HG03342 (cell line): ENCODE measurements at regions not wholly inside any gene's neighbourhood (a gene's known extent, or its start where the extent isn't known, plus 50 kb on each side); places are given as distances from the start of the nearest gene placed in this dataset.
"Not testable (repeated sequence)": the region's sequence is repeated elsewhere in the genome, so short reads cannot be mapped to it uniquely, and the experiment has no call there.

Experiments
- ATAC-seq: cut with Tn5 transposase; IDR thresholded peaks from one replicate; pipeline ENCODE4 v1.9.1; 2021; ENCODE audit warnings: mild to moderate bottlenecking, moderate library complexity; ENCODE audit not compliant: unreplicated experiment

GRCh38 chr15:94838281-94838680 lies 606.9 kb downstream of the MCTP2 start:
- ATAC-seq = no peak

DNA sequence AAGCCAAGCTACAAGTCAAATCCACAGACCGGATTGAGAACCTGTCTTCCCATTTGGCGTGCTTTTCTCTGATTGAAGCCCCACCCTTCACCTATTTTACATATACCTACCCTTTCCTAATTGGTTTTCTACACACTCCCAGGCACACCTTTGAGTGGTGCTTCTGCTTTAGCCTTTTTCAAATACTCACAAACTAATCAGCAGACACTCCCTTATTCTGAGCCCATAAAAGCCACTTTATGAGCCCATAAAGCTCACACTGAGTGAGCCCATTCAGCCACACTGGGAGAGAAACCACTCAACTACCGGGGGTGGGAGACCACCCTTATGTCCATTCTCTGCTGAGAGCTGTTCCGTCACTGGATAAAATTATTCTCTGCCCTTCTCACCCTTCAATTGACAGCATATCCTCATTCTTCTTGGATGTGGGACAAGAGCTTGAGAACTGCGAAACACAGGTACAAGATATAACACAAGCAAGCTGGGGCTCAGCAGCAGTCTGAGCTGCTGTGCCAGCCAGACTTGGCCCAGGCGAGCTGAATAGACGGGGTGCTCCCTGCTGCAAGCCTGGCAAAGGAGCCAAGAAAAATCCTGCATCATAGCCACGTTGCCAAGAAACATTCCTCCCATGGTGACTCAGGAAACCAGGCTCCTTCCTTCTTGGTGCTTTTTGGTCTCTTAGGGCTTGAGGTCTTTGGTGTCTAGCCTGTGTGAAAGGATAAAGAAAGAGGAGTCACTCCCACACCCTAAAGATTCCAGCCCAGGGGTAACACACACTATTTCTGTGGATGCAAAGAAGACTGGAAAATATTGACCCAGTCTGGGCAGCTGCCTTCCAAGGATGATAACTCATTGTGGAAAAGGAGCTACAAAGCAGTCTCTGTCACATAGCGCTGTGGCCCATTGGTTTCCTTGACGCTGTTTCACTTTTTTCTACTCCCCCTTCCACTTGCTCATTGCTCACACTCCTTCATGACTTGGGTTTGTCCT lies 609.7 kb downstream of the MCTP2 start:
- ATAC-seq = no peak

GRCh38 chr15:94843060-94843459 lies 611.7 kb downstream of the MCTP2 start:
- no peak for ATAC-seq

DNA sequence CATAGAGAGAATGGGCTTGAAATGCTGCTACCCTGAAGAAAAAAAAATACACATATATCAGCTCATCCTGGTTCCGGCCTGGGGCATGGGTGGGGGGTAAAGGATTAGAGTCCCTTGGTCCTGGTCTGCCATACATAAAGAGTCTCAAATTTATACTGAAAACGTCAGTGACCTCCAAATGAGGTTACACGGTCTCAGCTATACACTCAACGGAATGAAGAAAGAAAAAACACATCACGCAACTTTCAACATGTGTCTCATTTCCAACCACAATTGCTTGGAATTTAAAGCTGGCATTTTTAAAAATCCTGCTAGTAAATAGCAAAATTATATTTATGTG lies 612.8 kb downstream of the MCTP2 start:
- no peak for ATAC-seq

- ATAC-seq = no peak
Measured at GRCh38 chr15:94844538-94845389, 613.4 kb downstream of the MCTP2 start.

DNA sequence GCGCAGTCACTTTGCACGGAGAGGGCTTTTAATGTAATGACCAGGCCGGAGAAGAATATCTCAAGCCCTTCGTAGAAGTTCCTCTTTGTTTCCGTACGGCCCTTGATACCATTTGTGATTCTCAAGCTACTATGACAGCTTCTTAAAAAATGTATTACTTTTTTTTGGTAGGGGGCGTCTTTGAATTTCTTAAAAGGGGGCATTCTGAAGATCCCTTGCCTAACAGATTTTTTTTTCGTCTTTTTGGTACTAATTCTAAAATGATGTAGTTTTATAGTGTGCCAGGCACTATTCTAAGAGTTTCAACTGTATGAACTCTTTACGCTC lies 614.0 kb downstream of the MCTP2 start:
- ATAC-seq = no peak

- ATAC-seq = no peak
Measured at GRCh38 chr15:94847325-94847724, 616.0 kb downstream of the MCTP2 start.

DNA sequence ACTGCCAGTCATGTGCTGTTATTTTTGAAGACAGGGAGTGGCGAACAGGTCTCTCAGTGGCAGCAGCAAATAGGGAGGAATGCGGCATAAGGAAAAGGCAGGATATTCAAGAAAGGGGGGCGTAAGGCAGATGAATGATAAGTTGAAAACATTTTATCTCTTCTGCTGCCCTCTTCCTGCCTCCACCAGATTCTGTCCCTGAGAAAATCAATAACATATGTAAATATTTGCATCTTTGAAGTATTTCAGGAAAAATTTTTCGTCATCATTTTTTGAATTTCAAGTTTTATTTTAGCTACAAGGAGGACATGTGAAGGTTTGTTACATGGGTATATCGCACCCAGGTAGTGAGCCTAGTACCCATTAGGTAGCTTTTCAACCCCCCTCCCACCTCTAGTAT lies 616.7 kb downstream of the MCTP2 start:
- no peak for ATAC-seq

GRCh38 chr15:94855018-94855408 lies 623.7 kb downstream of the MCTP2 start:
- no peak for ATAC-seq

DNA sequence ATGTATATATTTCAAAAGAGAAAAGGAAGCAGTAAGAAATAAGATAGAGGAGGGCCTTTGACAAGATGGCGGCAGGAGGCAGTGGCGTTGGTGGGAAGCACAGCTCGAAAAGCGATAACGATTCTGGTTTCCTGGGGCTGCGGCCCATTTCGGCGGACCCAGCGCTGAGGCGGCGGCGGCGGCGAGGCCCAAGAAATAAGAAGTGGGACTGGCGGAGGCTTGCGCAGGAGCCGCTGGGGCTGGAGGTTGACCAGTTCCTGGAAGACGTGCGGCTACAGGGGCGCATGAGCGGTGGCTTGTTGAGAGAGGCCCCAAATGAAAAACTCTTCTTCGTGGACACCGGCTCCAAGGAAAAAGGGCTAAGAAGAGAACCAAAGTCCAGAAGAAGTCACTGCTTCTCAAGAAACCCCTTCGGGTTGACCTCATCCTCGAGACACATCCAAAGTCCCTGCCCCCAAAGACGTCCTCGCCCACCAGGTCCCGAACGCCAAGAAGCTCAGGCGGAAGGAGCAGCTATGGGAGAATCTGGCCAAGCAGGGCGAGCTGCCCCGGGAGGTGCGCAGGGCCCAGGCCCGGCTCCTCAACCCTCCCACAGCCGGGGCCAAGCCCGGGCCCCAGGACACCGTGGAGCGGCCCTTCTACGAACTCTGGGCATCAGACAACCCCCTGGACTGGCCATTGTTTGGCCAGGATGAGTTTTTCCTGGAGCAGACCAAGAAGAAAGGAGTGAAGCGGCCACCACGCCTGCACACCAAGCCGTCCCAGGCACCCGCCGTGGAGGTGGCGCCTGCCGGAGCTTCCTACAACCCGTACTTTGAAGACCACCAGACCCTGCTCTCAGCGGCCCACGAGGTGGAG lies 624.3 kb downstream of the MCTP2 start:
- no peak for ATAC-seq

DNA sequence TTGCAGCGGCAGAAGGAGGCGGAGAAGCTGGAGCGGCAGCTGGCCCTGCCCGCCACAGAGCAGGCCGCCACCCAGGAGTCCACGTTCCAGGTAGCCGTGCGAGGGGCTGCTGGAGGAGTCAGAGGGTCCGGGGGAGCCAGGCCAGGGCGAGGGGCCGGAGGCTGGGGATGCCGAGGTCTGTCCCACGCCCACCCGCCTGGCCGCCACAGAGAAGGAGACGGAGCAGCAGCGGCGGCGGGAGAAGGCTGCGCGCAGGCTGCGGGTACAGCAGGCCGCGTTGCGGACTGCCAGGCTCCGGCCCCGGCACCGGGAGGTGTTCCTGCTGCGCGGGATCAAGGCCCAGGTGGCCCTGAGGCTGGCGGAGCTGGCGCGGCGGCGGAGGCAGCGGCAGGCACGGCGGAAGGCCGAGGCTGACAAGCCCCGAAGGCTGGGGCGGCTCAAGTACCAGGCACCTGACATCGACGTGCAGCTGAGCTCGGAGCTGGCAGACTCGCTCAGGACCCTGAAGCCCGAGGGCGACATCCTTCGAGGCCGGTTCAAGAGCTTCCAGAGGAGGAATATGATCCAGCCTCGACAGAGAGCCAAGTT lies 625.0 kb downstream of the MCTP2 start:
- ATAC-seq = no peak

DNA sequence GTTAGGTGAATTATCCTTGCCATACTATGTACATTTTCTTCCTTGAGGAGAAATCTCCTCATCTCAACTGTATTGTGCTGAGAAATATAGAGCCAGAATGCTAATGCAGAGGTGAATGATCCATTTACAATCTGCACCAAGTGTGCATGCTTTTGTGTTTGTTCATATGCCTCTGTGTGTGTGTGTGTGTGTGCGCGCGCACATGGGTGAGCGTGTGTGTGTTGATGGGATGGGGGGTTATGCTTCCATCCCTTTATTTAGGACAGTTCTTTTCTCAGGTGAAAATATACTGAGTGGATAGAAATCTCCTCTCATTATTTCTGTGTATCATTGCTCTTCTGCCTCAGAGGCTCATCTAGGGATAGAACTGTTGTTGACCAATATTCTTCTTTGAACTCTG lies 626.1 kb downstream of the MCTP2 start:
- ATAC-seq = no peak

DNA sequence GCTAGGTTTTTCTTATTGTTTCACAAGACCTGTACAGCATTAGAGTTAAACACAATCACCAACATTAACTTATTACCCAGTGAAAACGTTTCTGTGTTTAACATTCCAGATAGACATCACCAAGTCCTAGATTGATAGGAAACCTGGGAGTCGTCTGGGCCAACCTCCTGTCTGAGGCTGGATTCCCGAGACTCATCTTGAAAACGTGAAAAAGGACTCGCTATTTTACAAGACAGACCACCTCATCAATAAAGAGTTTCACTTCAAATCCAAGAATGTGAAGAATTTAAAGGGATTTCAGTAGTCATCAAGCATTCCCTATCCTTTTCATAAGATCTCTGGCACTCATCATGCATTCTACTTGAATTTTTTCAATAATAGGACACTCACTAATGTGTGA lies 626.6 kb downstream of the MCTP2 start:
- no peak for ATAC-seq

GRCh38 chr15:94858449-94858848 lies 627.1 kb downstream of the MCTP2 start:
- no peak for ATAC-seq

DNA sequence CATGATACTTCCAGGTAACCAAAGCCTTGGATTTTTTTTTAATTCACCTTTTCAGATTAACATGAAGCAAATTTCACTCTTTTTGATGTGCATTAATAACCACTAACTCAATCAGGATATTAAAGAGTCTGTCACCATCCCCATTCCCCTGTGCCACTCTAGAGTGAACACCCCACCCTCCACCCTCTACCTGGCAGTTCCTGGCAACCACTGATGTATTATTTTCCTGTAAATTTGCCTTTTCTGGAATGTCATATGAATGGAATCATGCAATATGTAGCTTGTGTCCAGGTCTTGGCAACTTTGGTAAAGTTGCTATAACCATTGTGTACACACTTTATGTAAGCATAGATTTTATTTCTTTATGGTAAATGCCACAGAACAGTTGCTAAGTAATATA lies 627.6 kb downstream of the MCTP2 start:
- no peak for ATAC-seq

GRCh38 chr15:94864600-94864999 lies 633.2 kb downstream of the MCTP2 start:
- no peak for ATAC-seq

GRCh38 chr15:94868265-94868664 lies 636.9 kb downstream of the MCTP2 start:
- ATAC-seq = not testable (repeated sequence)

- no peak for ATAC-seq
Measured at GRCh38 chr15:94875550-94875949, 644.2 kb downstream of the MCTP2 start.

DNA sequence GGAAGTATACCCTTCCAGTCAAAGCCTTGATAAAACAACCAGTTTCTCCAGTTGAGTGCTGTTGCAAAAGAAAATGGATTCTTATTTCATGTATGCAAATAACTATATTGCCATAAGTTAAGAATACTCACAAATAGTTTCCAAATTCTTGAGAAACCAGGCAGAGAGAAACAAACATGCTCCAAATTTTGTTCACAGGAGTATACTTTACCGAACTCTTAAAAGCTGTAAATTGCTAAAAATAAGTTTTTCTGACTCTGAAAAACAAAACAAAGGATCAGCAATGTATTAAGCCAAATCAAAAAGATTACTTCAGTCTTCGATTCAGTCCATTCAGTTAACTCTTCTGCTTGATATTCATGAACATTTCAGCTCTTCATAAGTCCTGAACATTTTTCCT lies 646.5 kb downstream of the MCTP2 start:
- no peak for ATAC-seq

DNA sequence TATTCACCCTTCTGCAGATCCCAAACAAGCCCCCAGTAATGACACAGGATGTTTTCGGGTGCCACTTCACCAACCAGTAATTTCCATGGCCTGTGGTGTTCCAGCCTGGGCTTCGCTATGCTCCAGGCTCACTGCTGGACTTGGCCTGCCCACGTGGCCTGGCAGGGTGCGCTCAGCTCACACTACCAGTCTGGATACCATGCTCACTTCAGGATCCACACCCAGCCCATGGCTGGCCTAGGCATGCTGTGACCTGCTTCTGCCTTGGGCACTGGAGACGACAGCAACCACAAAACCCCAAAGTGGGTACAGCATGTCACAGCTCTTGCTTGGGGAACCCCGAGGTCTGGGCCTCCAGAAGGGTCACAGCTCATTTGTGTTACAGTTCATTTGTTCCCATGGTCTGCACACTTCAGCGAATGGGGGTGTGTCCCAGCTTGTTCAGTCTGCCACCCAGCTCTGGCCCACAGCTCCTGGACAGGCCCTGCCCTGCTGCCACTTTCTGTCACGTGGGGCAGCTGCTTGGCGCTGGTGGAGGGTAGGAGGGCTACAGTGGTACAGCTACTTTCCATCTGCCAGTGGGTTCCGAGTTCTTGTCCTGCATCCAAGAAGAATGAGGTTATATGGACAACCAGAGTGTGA lies 650.8 kb downstream of the MCTP2 start:
- no peak for ATAC-seq
